GM12864 (cell line): ENCODE measurements at regions not wholly inside any gene's neighbourhood (a gene's known extent, or its start where the extent isn't known, plus 50 kb on each side); places are given as distances from the start of the nearest gene placed in this dataset.
"Not testable (repeated sequence)": the region's sequence is repeated elsewhere in the genome, so short reads cannot be mapped to it uniquely, and the experiment has no call there.

ENCODE experiments used
- DNase-seq: peaks from one replicate; pipeline ENCODE4 v3.0.0-alpha.2; 2011; ENCODE audit warnings: low read depth
- H3K4me3 ChIP-seq: 2 replicates; pipeline ENCODE4 v1.5.1; 2011; ENCODE audit warnings: mild to moderate bottlenecking, low read depth, low read length, control low read depth
- CTCF ChIP-seq: IDR thresholded peaks from 2 replicates; pipeline ENCODE4 v1.5.1; 2011; ENCODE audit warnings: low read depth, mild to moderate bottlenecking, moderate library complexity, low read length, control low read depth, inconsistent platforms; ENCODE audit errors: missing control alignments

DNA sequence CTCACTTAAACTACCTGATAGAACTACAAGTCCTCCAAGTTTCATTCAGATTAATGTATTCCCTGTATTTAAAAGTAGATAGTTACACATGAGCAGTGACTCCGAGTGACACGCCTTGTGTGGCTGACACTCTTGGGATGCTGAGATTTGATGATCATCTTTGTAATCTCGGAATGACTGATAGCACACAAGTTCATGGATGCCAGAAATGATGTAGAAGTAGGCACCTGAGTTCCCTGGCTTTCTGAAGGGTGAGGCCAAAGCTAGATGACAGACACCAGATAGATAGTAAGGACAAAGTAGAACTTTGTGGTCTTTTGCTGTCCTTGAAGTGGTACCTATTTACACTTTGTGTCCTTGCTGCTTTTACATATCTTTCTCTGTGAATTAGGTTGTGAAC is 491.2 kb downstream of the PCNX1 start:
- H3K4me3 ChIP-seq: no peak overlapping the region
- TF ChIP-seq CTCF: no peak
- no peak for DNase-seq

GRCh38 chr14:71399057-71399487 is 491.8 kb downstream of the PCNX1 start:
- DNase-seq: peak; percentile 83
- no peak overlapping the region for H3K4me3 ChIP-seq
- no peak for TF ChIP-seq CTCF

DNA sequence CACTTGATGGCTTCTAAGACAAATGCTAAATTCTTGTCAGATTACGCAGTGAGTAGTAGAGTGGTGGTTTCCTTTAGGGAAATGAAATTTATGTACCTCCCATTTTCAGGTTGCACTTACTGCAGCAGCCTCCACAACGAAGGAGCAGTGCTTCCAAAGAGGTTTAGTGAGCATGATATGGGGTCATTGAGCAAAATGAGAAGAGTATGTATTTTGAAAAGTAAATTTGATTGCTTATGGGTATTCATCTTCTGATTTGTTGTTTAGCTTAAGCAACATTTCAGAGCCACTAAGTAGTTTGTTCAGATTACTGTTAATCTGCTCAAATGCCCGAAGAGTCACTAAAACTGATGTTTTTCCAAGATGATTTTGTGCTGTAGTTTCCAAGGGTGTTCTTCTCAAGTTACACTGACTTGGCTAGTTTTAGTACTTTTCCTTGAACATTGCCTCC is 493.6 kb downstream of the PCNX1 start:
- H3K4me3 ChIP-seq: no peak overlapping the region
- DNase-seq: peak; percentile 54
- no peak for TF ChIP-seq CTCF

- not testable (repeated sequence) for DNase-seq, H3K4me3 ChIP-seq
Measured at GRCh38 chr14:71402415-71402814, 495.2 kb downstream of the PCNX1 start.

- no peak overlapping the region for H3K4me3 ChIP-seq
- DNase-seq: peak; percentile 61
- peak; percentile 43 for TF ChIP-seq CTCF
Measured at GRCh38 chr14:71403656-71404055, 496.4 kb downstream of the PCNX1 start.

GRCh38 chr14:71405676-71406075 is 498.4 kb downstream of the PCNX1 start:
- no peak overlapping the region for H3K4me3 ChIP-seq
- TF ChIP-seq CTCF: no peak
- DNase-seq: no peak

DNA sequence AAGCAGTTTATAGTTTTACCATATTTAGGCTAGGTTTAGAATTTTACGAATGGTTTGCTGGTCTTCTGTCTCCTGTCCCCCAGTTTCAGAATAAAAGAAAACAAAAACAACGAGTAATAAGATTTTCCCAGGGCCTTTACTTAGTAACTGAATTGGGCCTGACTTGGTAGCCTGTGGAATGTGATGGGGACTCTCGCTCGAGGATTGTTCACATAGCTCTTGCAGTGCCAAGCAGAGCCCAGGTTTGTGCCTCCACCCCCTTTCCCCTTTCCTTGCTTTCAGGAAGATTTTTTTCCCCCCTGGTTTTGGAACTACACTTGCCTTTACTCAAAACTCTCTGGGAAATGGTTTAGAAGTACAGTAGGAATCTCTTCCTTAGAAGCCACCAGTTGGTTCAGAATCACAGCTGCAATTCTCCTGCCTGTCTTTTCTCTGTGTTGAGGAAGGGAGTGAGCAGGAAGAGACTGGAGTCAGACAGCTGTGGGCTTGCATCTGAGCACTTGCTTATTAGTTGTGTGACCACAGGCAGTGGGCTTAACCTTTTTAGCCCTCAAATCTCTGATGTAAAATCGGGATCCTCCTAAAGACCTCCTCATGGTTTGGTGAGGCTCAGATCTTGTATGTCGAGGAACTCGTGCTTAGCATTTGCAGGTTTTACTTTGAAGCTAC is 501.2 kb downstream of the PCNX1 start:
- TF ChIP-seq CTCF: no peak

More for the DNA sequence above, 501.2 kb downstream of the PCNX1 start:
- H3K4me3 ChIP-seq: no peak overlapping the region
- DNase-seq: no peak
